ENCODE measurements at regions not wholly inside any gene's neighbourhood (a gene's known extent, or its start where the extent isn't known, plus 50 kb on each side); places are given as distances from the start of the nearest gene placed in this dataset.

DNA sequence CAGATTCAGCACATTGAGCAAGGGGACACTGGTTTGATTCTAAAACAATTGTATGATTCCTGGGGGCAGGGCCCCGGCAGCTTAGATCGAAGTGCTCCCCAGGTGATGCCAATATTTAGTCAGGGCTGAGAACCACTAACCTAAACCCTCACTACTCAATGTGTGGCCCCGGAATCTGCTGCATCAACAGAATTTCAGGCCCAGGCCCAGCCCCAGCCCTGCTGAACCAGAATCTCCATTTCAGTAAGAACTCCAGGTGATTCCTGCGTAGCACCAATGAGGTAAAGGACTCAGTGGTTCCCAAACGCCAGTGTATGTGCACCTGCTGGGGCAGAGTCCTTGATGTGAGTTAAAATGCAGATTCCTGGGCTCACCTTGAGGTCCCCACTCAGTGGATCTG, 152.8 kb upstream of the KCNG1 start:
- Histone ChIP-seq H3K27ac (ENCODE audit: low read depth, low read length) (no peak overlapping the region), H3K4me1 (ENCODE audit: control insufficient read depth, low read depth, low read length) (peaks cover 3% of the 10 kb centered on the region), H3K9ac (ENCODE audit: low read length) (no peak overlapping the region), H2BK15ac (replicated peaks; ENCODE audit: low read depth) (no peak overlapping the region), H3K36me3 (ENCODE audit: control insufficient read depth, insufficient read depth, low read length) (no peaks in the 10 kb centered on the region), H3K4ac (ENCODE audit: low read depth, low read length) (no peak overlapping the region), H3K18ac (ENCODE audit: low read length) (peak overlapping the region; percentile 46), H3K56ac (ENCODE audit: low read length) (peak overlapping the region; percentile 39), H3K27me3 (ENCODE audit: insufficient read depth, low read length, poor library complexity) (no peaks in the 10 kb centered on the region), H3K4me2 (ENCODE audit: low read length) (no peak overlapping the region), H3K23ac (ENCODE audit: low read length) (no peak overlapping the region), H3K4me3 (ENCODE audit: low read length) (no peak overlapping the region), H2BK120ac (ENCODE audit: low read depth, low read length) (peak overlapping the region; percentile 19), H4K5ac (ENCODE audit: low read length) (no peak overlapping the region), H2AK5ac (ENCODE audit: low read length) (no peak overlapping the region), H4K8ac (ENCODE audit: low read depth, low read length) (no peak overlapping the region), H3K79me2 (ENCODE audit: control insufficient read depth, insufficient read depth, low read length) (no peaks in the 10 kb centered on the region), H3K79me1 (ENCODE audit: low read length) (no peaks in the 10 kb centered on the region), H2BK5ac (ENCODE audit: low read length) (no peak overlapping the region)
- no peak for DNase-seq
- WGBS (ENCODE audit: extremely low coverage, insufficient coverage, low lambda C conversion rate) = no CpG with 5 or more reads among the region's 5 CpGs

DNA sequence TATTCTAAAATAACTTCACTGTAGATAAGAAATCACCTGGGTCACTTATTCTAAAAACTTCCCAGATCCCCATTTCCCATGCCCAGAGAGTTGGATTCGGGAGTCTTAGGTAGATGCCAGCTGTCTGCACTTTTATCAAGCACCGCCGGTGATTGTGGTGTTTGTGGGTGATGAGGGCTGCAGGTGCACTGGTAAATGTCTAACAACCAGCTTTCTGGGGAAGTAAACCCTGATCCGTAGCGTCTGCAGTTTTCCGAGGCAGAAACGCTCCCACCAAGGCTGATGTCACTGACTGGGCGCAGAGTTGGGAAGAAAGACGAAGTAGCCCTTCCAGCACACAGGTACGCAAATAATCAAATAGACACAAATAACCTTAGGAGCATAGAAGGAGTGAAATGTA, 152.2 kb upstream of the KCNG1 start:
- Histone ChIP-seq H3K4me3 (ENCODE audit: low read length) (no peak overlapping the region), H2BK5ac (ENCODE audit: low read length) (no peak overlapping the region), H3K4ac (ENCODE audit: low read depth, low read length) (no peak overlapping the region), H3K27ac (ENCODE audit: low read depth, low read length) (no peak overlapping the region), H3K79me1 (ENCODE audit: low read length) (no peaks in the 10 kb centered on the region), H3K36me3 (ENCODE audit: control insufficient read depth, insufficient read depth, low read length) (no peaks in the 10 kb centered on the region), H4K8ac (ENCODE audit: low read depth, low read length) (no peak overlapping the region), H3K79me2 (ENCODE audit: control insufficient read depth, insufficient read depth, low read length) (no peaks in the 10 kb centered on the region), H3K23ac (ENCODE audit: low read length) (no peak overlapping the region), H3K18ac (ENCODE audit: low read length) (peak overlapping the region; percentile 60), H2AK5ac (ENCODE audit: low read length) (no peak overlapping the region), H3K56ac (ENCODE audit: low read length) (no peak overlapping the region), H2BK15ac (replicated peaks; ENCODE audit: low read depth) (no peak overlapping the region), H3K27me3 (ENCODE audit: insufficient read depth, low read length, poor library complexity) (no peaks in the 10 kb centered on the region), H4K5ac (ENCODE audit: low read length) (no peak overlapping the region), H2BK120ac (ENCODE audit: low read depth, low read length) (no peak overlapping the region), H3K9ac (ENCODE audit: low read length) (no peak overlapping the region), H3K4me2 (ENCODE audit: low read length) (no peak overlapping the region), H3K4me1 (ENCODE audit: control insufficient read depth, low read depth, low read length) (peaks cover 6% of the 10 kb centered on the region)
- WGBS (ENCODE audit: extremely low coverage, insufficient coverage, low lambda C conversion rate) = no CpG with 5 or more reads among the region's 10 CpGs
- DNase-seq = no peak

DNA sequence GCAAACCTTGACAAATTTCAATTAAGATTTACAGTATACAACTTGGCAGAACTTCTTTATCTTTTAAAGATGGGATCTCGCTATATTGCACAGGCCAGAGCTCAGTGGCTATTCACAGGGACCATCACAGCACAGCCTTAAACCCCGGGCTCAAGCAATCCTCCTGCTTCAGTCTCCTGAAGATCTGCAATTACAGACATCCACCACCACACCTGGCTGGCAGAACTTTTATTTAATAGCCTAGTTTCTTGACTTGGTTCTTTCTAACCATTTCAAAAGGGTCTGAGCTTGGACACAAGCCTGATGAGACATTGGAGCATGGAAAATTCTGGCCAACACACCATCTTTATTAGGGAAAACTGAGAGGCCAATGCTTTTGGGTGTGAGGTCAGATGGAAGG, 151.6 kb upstream of the KCNG1 start:
- Histone ChIP-seq H2AK5ac (ENCODE audit: low read length) (no peak overlapping the region), H3K9ac (ENCODE audit: low read length) (no peak overlapping the region), H4K8ac (ENCODE audit: low read depth, low read length) (no peak overlapping the region), H3K4me1 (ENCODE audit: control insufficient read depth, low read depth, low read length) (peaks cover 6% of the 10 kb centered on the region), H4K5ac (ENCODE audit: low read length) (no peak overlapping the region), H2BK5ac (ENCODE audit: low read length) (no peak overlapping the region), H2BK15ac (replicated peaks; ENCODE audit: low read depth) (no peak overlapping the region), H3K56ac (ENCODE audit: low read length) (no peak overlapping the region), H3K79me2 (ENCODE audit: control insufficient read depth, insufficient read depth, low read length) (no peaks in the 10 kb centered on the region), H3K4ac (ENCODE audit: low read depth, low read length) (no peak overlapping the region), H3K27ac (ENCODE audit: low read depth, low read length) (no peak overlapping the region), H3K18ac (ENCODE audit: low read length) (no peak overlapping the region), H3K23ac (ENCODE audit: low read length) (no peak overlapping the region), H3K4me2 (ENCODE audit: low read length) (no peak overlapping the region), H3K4me3 (ENCODE audit: low read length) (no peak overlapping the region), H2BK120ac (ENCODE audit: low read depth, low read length) (no peak overlapping the region), H3K27me3 (ENCODE audit: insufficient read depth, low read length, poor library complexity) (no peaks in the 10 kb centered on the region), H3K79me1 (ENCODE audit: low read length) (no peaks in the 10 kb centered on the region), H3K36me3 (ENCODE audit: control insufficient read depth, insufficient read depth, low read length) (no peaks in the 10 kb centered on the region)
- no CpG with 5 or more reads among the region's 2 CpGs for WGBS (ENCODE audit: extremely low coverage, insufficient coverage, low lambda C conversion rate)
- no peak for DNase-seq

DNA sequence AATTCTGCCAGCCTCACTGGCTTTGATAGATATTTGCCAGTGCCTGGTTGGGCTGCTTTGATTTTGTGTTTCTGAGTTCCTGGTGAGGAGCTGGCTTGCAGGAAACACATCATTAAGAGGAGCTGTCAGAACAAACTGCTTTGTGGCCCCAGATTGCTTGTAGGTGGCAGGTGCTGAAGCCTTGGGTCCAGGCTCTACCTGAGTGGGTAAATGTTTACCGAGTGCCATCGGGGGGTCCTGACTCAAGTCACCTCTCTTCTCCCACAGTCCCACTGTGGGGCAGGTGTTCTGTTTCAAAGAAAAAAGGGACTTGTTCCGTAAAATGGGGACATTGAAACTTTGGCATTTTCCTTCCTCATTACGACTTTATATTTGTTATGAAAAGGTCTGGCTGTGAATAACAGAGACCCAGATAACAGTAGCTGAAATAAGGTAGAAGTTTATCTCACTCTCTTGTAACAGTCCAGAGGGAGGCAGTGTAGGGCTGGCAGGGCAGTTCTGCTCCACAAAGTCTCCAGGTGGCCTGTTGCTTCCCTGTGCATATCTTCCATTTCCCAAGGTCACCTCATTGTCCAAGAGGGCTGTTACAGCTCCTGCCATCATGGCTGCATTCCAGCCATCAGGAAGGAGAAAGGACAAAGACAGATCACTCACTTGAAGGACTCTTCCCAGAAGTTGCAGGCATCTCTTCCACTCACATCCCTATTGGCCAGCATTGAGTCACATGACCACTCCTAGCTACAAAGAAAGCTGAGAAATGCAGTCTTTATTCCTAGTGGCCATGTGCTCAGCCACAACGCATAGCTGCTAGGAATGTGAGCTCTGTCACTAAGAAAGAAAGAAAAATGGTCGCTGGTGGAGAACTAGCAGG, 149.9 kb upstream of the KCNG1 start:
- no peak overlapping the region for H3K4ac ChIP-seq (ENCODE audit: low read depth, low read length)
- peaks cover 6% of the 10 kb centered on the region for H3K4me1 ChIP-seq (ENCODE audit: control insufficient read depth, low read depth, low read length)
- WGBS (ENCODE audit: extremely low coverage, insufficient coverage, low lambda C conversion rate) = no CpG with 5 or more reads among the region's 6 CpGs
- H3K18ac ChIP-seq (ENCODE audit: low read length) = no peak overlapping the region
- no peak overlapping the region for H3K56ac ChIP-seq (ENCODE audit: low read length)
- H3K36me3 ChIP-seq (ENCODE audit: control insufficient read depth, insufficient read depth, low read length) = no peaks in the 10 kb centered on the region
- H3K27ac ChIP-seq (ENCODE audit: low read depth, low read length) = no peak overlapping the region
- no peak overlapping the region for H2BK120ac ChIP-seq (ENCODE audit: low read depth, low read length)
- H2BK15ac ChIP-seq (replicated peaks; ENCODE audit: low read depth) = no peak overlapping the region
- no peaks in the 10 kb centered on the region for H3K79me1 ChIP-seq (ENCODE audit: low read length)
- no peak overlapping the region for H2AK5ac ChIP-seq (ENCODE audit: low read length)
- no peak overlapping the region for H3K4me3 ChIP-seq (ENCODE audit: low read length)
- H3K4me2 ChIP-seq (ENCODE audit: low read length) = no peak overlapping the region
- DNase-seq = peak; percentile 76
- no peak overlapping the region for H3K9ac ChIP-seq (ENCODE audit: low read length)
- no peak overlapping the region for H2BK5ac ChIP-seq (ENCODE audit: low read length)
- no peaks in the 10 kb centered on the region for H3K79me2 ChIP-seq (ENCODE audit: control insufficient read depth, insufficient read depth, low read length)
- no peak overlapping the region for H4K8ac ChIP-seq (ENCODE audit: low read depth, low read length)
- H4K5ac ChIP-seq (ENCODE audit: low read length) = no peak overlapping the region
- H3K27me3 ChIP-seq (ENCODE audit: insufficient read depth, low read length, poor library complexity) = no peaks in the 10 kb centered on the region
- H3K23ac ChIP-seq (ENCODE audit: low read length) = no peak overlapping the region

DNA sequence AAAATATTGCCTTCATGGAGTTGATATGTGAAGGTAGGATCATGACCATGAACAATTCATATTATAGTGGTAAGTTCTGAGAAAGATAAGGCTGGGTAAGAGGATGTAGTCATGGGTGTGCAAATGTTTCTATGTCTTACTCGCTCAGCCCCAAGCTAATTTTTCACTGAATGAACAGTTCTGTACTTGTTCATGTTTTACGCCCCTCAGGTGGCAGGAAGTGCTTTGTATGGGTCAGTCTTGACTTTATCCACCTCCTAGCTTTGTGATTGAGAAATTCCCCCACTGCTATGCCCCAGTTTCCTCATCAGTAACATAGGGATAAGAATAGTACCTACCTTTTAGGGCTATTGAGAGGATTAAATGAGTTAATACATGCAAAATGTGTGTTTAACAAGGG, 148.2 kb upstream of the KCNG1 start:
- no peaks in the 10 kb centered on the region for H3K79me2 ChIP-seq (ENCODE audit: control insufficient read depth, insufficient read depth, low read length)
- no peak overlapping the region for H4K5ac ChIP-seq (ENCODE audit: low read length)
- no peaks in the 10 kb centered on the region for H3K27me3 ChIP-seq (ENCODE audit: insufficient read depth, low read length, poor library complexity)
- H3K4ac ChIP-seq (ENCODE audit: low read depth, low read length) = no peak overlapping the region
- peaks cover 3% of the 10 kb centered on the region for H3K4me1 ChIP-seq (ENCODE audit: control insufficient read depth, low read depth, low read length)
- H2AK5ac ChIP-seq (ENCODE audit: low read length) = peak overlapping the region; percentile 10
- no peaks in the 10 kb centered on the region for H3K36me3 ChIP-seq (ENCODE audit: control insufficient read depth, insufficient read depth, low read length)
- WGBS (ENCODE audit: extremely low coverage, insufficient coverage, low lambda C conversion rate) = no CpG with 5 or more reads among the region's 2 CpGs
- no peak overlapping the region for H3K18ac ChIP-seq (ENCODE audit: low read length)
- H3K4me2 ChIP-seq (ENCODE audit: low read length) = no peak overlapping the region
- DNase-seq = no peak
- H3K56ac ChIP-seq (ENCODE audit: low read length) = no peak overlapping the region
- no peak overlapping the region for H2BK120ac ChIP-seq (ENCODE audit: low read depth, low read length)
- peak overlapping the region; percentile 27 for H2BK5ac ChIP-seq (ENCODE audit: low read length)
- H3K9ac ChIP-seq (ENCODE audit: low read length) = no peak overlapping the region
- H3K79me1 ChIP-seq (ENCODE audit: low read length) = no peaks in the 10 kb centered on the region
- no peak overlapping the region for H4K8ac ChIP-seq (ENCODE audit: low read depth, low read length)
- no peak overlapping the region for H3K27ac ChIP-seq (ENCODE audit: low read depth, low read length)
- no peak overlapping the region for H2BK15ac ChIP-seq (replicated peaks; ENCODE audit: low read depth)
- no peak overlapping the region for H3K4me3 ChIP-seq (ENCODE audit: low read length)
- H3K23ac ChIP-seq (ENCODE audit: low read length) = no peak overlapping the region

DNA sequence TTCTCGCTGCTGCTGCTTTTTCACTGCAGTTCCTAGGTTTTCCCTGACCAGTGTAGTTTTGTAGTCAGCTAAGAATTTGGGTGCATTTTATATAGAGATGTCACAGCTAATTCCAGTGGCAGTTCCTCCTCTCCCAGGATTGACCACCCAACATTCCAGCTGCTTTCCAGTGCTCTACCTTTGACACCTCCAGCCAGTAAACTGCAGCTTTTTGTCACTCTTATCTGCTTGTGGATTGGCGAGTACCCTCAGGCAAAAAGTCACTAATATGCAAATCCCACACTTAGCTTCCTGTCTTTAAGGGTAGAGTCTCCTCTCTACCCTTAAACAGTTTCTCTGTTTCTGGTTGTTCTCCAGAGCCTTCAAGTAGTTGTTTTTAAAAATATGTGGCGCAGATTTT, 146.9 kb upstream of the KCNG1 start:
- Histone ChIP-seq H3K79me2 (ENCODE audit: control insufficient read depth, insufficient read depth, low read length) (no peaks in the 10 kb centered on the region), H2AK5ac (ENCODE audit: low read length) (no peak overlapping the region), H3K27ac (ENCODE audit: low read depth, low read length) (peak overlapping the region; percentile 54), H3K4me3 (ENCODE audit: low read length) (no peak overlapping the region), H3K18ac (ENCODE audit: low read length) (peak overlapping the region; percentile 65), H2BK120ac (ENCODE audit: low read depth, low read length) (no peak overlapping the region), H3K23ac (ENCODE audit: low read length) (no peak overlapping the region), H2BK15ac (replicated peaks; ENCODE audit: low read depth) (no peak overlapping the region), H3K27me3 (ENCODE audit: insufficient read depth, low read length, poor library complexity) (no peaks in the 10 kb centered on the region), H3K4me2 (ENCODE audit: low read length) (no peak overlapping the region), H3K79me1 (ENCODE audit: low read length) (no peaks in the 10 kb centered on the region), H2BK5ac (ENCODE audit: low read length) (peak overlapping the region; percentile 58), H4K8ac (ENCODE audit: low read depth, low read length) (no peak overlapping the region), H3K4ac (ENCODE audit: low read depth, low read length) (no peak overlapping the region), H3K4me1 (ENCODE audit: control insufficient read depth, low read depth, low read length) (peaks cover 3% of the 10 kb centered on the region), H4K5ac (ENCODE audit: low read length) (no peak overlapping the region), H3K36me3 (ENCODE audit: control insufficient read depth, insufficient read depth, low read length) (no peaks in the 10 kb centered on the region), H3K56ac (ENCODE audit: low read length) (peak overlapping the region; percentile 60), H3K9ac (ENCODE audit: low read length) (no peak overlapping the region)
- DNase-seq = peak; percentile 96
- WGBS (ENCODE audit: extremely low coverage, insufficient coverage, low lambda C conversion rate) = no CpG with 5 or more reads among the region's 3 CpGs
